HepG2 (cell line): ENCODE measurements at regions not wholly inside any gene's neighbourhood (a gene's known extent, or its start where the extent isn't known, plus 50 kb on each side); places are given as distances from the start of the nearest gene placed in this dataset.

ENCODE experiments used
- ARNTL ChIP-seq: sonication (generic); formaldehyde crosslinking; IDR thresholded peaks from 2 replicates; pipeline ENCODE4 v1.4.0; 2020; ENCODE audit warnings: mild to moderate bottlenecking, missing genetic modification reagents
- HOXA5 ChIP-seq: sonication (generic); formaldehyde crosslinking; IDR thresholded peaks from 2 replicates; pipeline ENCODE4 v1.4.0; 2020; ENCODE audit warnings: missing genetic modification reagents
- MTF1 ChIP-seq: sonication (generic); formaldehyde crosslinking; IDR thresholded peaks from 2 replicates; pipeline ENCODE4 v1.5.0; 2020; ENCODE audit warnings: missing genetic modification reagents
- MXD4 ChIP-seq: IDR thresholded peaks from 2 replicates; pipeline ENCODE4 v1.6.1; 2016; ENCODE audit warnings: mild to moderate bottlenecking, missing biosample characterization, missing genetic modification reagents
- NR1H2 ChIP-seq: sonication (generic); formaldehyde crosslinking; IDR thresholded peaks from 2 replicates; pipeline ENCODE4 v1.8.1; 2022; ENCODE audit warnings: low read depth, missing genetic modification reagents, borderline replicate concordance
- PTBP1 ChIP-seq: fragments of 200-400 bp; formaldehyde crosslinking; IDR thresholded peaks from 2 replicates; pipeline ENCODE4 v1.6.1; 2018; ENCODE audit warnings: low read length, low read depth; ENCODE audit not compliant: poor library complexity, severe bottlenecking
- RARA ChIP-seq: IDR thresholded peaks from 2 replicates; pipeline ENCODE4 v1.6.1; 2016; ENCODE audit warnings: missing genetic modification reagents, missing compliant biosample characterization
- SRF ChIP-seq: IDR thresholded peaks from 2 replicates; pipeline ENCODE4 v1.6.1; 2011; ENCODE audit warnings: mild to moderate bottlenecking, low read depth, low read length, moderate library complexity
- WIZ ChIP-seq: sonication (generic); formaldehyde crosslinking; IDR thresholded peaks from 2 replicates; pipeline ENCODE4 v1.5.1; 2020; ENCODE audit warnings: mild to moderate bottlenecking, missing genetic modification reagents
- ZFP36L1 ChIP-seq: sonication (generic); formaldehyde crosslinking; IDR thresholded peaks from 2 replicates; pipeline ENCODE4 v1.8.0; 2022; ENCODE audit warnings: mild to moderate bottlenecking, missing genetic modification reagents, moderate library complexity
- ZFY ChIP-seq: sonication (generic); formaldehyde crosslinking; IDR thresholded peaks from 2 replicates; pipeline ENCODE4 v1.4.0; 2020; ENCODE audit warnings: missing genetic modification reagents
- ZKSCAN1 ChIP-seq: fragments of 150-350 bp; IDR thresholded peaks from 2 replicates; pipeline ENCODE4 v1.6.1; 2014; ENCODE audit warnings: low read length
- ZNF292 ChIP-seq: sonication (generic); formaldehyde crosslinking; IDR thresholded peaks from 2 replicates; pipeline ENCODE4 v1.8.1; 2022; ENCODE audit warnings: mild to moderate bottlenecking, low read depth, missing genetic modification reagents, borderline replicate concordance
- ZNF333 ChIP-seq: sonication (generic); formaldehyde crosslinking; IDR thresholded peaks from 2 replicates; pipeline ENCODE4 v1.4.0; 2020; ENCODE audit warnings: mild to moderate bottlenecking, missing genetic modification reagents, borderline replicate concordance
- ZNF460 ChIP-seq: sonication (generic); formaldehyde crosslinking; IDR thresholded peaks from 2 replicates; pipeline ENCODE4 v1.5.1; 2020; ENCODE audit warnings: missing genetic modification reagents, mild to moderate bottlenecking, borderline replicate concordance
- ZNF772 ChIP-seq: sonication (generic); formaldehyde crosslinking; IDR thresholded peaks from 2 replicates; pipeline ENCODE4 v1.5.0; 2020; ENCODE audit warnings: mild to moderate bottlenecking, missing genetic modification reagents
- TF ChIP-seq, protein P1 (sequence below): sonication (generic); formaldehyde crosslinking; IDR thresholded peaks from 2 replicates; pipeline ENCODE4 v1.4.0; 2020; ENCODE audit warnings: low read depth, missing genetic modification reagents
- TF ChIP-seq, protein P2 (sequence below): sonication (generic); formaldehyde crosslinking; IDR thresholded peaks from 2 replicates; pipeline ENCODE4 v1.4.0; 2020; ENCODE audit warnings: missing genetic modification reagents, borderline replicate concordance

DNA sequence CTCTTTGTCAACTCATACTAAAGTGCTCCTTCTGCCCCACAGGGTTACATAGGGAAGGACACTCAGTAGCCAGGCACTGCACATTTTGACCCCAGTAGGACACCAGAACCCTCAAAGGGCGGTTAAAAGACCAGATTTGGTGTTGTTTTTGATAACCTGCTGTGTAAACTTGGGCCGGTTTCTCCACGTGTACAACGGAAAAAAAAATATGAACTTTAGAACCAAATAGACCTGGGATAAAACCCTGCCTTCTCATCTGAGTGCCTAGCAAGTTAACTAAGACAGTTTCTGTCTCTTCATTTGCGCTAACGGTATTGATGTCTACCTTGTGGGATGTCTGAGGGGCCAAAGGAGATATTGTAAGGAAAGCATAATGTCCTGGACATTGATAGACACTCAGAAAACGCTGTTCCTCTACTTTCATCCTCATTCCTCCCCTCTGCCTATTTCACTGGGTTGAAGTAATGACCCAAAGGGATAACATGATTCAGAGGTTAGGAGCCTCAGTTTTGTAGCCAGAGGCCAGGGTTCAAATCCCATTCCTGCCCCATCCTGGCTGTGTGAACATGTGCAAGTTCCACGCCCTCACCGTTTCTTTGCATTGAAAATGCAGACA is 155.9 kb upstream of the LPP start (continued):
- TF ChIP-seq, protein P1, sequence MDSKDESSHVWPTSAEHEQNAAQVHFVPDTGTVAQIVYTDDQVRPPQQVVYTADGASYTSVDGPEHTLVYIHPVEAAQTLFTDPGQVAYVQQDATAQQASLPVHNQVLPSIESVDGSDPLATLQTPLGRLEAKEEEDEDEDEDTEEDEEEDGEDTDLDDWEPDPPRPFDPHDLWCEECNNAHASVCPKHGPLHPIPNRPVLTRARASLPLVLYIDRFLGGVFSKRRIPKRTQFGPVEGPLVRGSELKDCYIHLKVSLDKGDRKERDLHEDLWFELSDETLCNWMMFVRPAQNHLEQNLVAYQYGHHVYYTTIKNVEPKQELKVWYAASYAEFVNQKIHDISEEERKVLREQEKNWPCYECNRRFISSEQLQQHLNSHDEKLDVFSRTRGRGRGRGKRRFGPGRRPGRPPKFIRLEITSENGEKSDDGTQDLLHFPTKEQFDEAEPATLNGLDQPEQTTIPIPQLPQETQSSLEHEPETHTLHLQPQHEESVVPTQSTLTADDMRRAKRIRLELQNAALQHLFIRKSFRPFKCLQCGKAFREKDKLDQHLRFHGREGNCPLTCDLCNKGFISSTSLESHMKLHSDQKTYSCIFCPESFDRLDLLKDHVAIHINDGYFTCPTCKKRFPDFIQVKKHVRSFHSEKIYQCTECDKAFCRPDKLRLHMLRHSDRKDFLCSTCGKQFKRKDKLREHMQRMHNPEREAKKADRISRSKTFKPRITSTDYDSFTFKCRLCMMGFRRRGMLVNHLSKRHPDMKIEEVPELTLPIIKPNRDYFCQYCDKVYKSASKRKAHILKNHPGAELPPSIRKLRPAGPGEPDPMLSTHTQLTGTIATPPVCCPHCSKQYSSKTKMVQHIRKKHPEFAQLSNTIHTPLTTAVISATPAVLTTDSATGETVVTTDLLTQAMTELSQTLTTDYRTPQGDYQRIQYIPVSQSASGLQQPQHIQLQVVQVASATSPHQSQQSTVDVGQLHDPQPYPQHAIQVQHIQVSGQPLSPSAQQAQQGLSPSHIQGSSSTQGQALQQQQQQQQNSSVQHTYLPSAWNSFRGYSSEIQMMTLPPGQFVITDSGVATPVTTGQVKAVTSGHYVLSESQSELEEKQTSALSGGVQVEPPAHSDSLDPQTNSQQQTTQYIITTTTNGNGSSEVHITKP (CRISPR knock-in tag): peak; percentile 77; the same call in 1 of the 2 replicates
- TF ChIP-seq RARA (CRISPR knock-in tag) (peak; percentile 91), ZKSCAN1 (no peak; the same call in 1 of the 2 replicates), ZFP36L1 (CRISPR knock-in tag) (peak; percentile 71; the same call in 1 of the 2 replicates), PTBP1 (no peak), ZFY (no peak; the same call in 1 of the 2 replicates), ARNTL (CRISPR knock-in tag) (peak; percentile 97), HOXA5 (CRISPR knock-in tag) (peak; percentile 59; the same call in 1 of the 2 replicates), MTF1 (CRISPR knock-in tag) (no peak), ZNF772 (no peak; the same call in 1 of the 2 replicates), ZNF460 (CRISPR knock-in tag) (no peak), ZNF333 (CRISPR knock-in tag) (no peak), MXD4 (CRISPR knock-in tag) (no peak; the same call in 1 of the 2 replicates), WIZ (no peak), SRF (peak; percentile 85), ZNF292 (CRISPR knock-in tag) (no peak), NR1H2 (CRISPR knock-in tag) (no peak)
- TF ChIP-seq, protein P2, sequence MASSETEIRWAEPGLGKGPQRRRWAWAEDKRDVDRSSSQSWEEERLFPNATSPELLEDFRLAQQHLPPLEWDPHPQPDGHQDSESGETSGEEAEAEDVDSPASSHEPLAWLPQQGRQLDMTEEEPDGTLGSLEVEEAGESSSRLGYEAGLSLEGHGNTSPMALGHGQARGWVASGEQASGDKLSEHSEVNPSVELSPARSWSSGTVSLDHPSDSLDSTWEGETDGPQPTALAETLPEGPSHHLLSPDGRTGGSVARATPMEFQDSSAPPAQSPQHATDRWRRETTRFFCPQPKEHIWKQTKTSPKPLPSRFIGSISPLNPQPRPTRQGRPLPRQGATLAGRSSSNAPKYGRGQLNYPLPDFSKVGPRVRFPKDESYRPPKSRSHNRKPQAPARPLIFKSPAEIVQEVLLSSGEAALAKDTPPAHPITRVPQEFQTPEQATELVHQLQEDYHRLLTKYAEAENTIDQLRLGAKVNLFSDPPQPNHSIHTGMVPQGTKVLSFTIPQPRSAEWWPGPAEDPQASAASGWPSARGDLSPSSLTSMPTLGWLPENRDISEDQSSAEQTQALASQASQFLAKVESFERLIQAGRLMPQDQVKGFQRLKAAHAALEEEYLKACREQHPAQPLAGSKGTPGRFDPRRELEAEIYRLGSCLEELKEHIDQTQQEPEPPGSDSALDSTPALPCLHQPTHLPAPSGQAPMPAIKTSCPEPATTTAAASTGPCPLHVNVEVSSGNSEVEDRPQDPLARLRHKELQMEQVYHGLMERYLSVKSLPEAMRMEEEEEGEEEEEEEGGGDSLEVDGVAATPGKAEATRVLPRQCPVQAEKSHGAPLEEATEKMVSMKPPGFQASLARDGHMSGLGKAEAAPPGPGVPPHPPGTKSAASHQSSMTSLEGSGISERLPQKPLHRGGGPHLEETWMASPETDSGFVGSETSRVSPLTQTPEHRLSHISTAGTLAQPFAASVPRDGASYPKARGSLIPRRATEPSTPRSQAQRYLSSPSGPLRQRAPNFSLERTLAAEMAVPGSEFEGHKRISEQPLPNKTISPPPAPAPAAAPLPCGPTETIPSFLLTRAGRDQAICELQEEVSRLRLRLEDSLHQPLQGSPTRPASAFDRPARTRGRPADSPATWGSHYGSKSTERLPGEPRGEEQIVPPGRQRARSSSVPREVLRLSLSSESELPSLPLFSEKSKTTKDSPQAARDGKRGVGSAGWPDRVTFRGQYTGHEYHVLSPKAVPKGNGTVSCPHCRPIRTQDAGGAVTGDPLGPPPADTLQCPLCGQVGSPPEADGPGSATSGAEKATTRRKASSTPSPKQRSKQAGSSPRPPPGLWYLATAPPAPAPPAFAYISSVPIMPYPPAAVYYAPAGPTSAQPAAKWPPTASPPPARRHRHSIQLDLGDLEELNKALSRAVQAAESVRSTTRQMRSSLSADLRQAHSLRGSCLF (CRISPR knock-in tag): no peak
